GM12878 (cell line): ENCODE measurements at regions not wholly inside any gene's neighbourhood (a gene's known extent, or its start where the extent isn't known, plus 50 kb on each side); places are given as distances from the start of the nearest gene placed in this dataset.

Experiments
- ATAC-seq: fragments of 200-7000 bp; cut with Tn5 transposase; 3 replicates; pipeline ENCODE4 v1.9.1; 2020; ENCODE audit warnings: mild to moderate bottlenecking, moderate library complexity
- BruUV-seq: library from RNA; stranded (reverse); fragments of 400-500 nt; replicated peaks from 2 replicates; lab custom pipeline; 2021; lab: Mats Ljungman, UMichigan
- CTCF ChIA-PET: fragments of 300-600 bp; sonication (Branson Sonifier 250); formaldehyde crosslinking; extraction: SDS; loops from one replicate; lab custom pipeline; 2021; ENCODE audit warnings: inconsistent platforms; lab: Yijun Ruan, JAX
- POLR2A ChIA-PET: fragments of 350-600 bp; formaldehyde crosslinking; extraction: SDS; loops from one replicate; lab custom pipeline; 2021; ENCODE audit warnings: inconsistent platforms; lab: Charles Lee
- RAD21 ChIA-PET: fragments of 300-600 bp; sonication (Branson Sonifier 250); formaldehyde crosslinking; loops from one replicate; lab custom pipeline; 2023; ENCODE audit warnings: antibody characterized with exemption; ENCODE audit not compliant: unreplicated experiment; lab: Charles Lee
- SMC1A ChIA-PET: fragments of 300-600 bp; sonication (Branson Sonifier 250); formaldehyde crosslinking; loops from one replicate; lab custom pipeline; 2023; ENCODE audit not compliant: unreplicated experiment, uncharacterized antibody; lab: Charles Lee
- DNase-seq: peaks from one replicate; pipeline ENCODE4 v3.0.0-alpha.2; 2011; ENCODE audit warnings: low read depth, low spot score
- FAIRE-seq: peaks from 3 replicates; lab custom pipeline; 2011; peaks lifted over from hg19 to GRCh38; lab: Jason Lieb, UNC
- H2AFZ ChIP-seq: 2 replicates; pipeline ENCODE4 v1.6.0; 2011; ENCODE audit warnings: low read depth, low read length, control low read depth; ENCODE audit not compliant: control insufficient read depth
- H3K27ac ChIP-seq: 2 replicates; pipeline ENCODE4 v1.5.1; 2011; ENCODE audit warnings: control low read depth; ENCODE audit not compliant: control insufficient read depth, insufficient read depth
- H3K27me3 ChIP-seq, 2 experiments: replicated peaks in 1 of 2; 2 replicates each; pipeline versions ENCODE4 v1.6.0 to v1.6.1; 2011; ENCODE audit warnings: low read length in 1 of 2; ENCODE audit not compliant: control insufficient read depth in 2 of 2, insufficient read depth in 2 of 2
- H3K36me3 ChIP-seq, 2 experiments: 2 replicates each; pipeline ENCODE4 v1.5.1; 2011; ENCODE audit warnings: low read length in 1 of 2; ENCODE audit not compliant: control insufficient read depth in 2 of 2, insufficient read depth in 2 of 2
- H3K4me1 ChIP-seq: 2 replicates; pipeline ENCODE4 v1.6.1; 2011; ENCODE audit warnings: mild to moderate bottlenecking, low read length, moderate library complexity, mixed read lengths; ENCODE audit not compliant: control insufficient read depth, insufficient read depth
- H3K4me2 ChIP-seq: 2 replicates; pipeline ENCODE4 v1.6.0; 2011; ENCODE audit warnings: control low read depth; ENCODE audit not compliant: control insufficient read depth, insufficient read depth
- H3K4me3 ChIP-seq: fragments of 200-600 bp; sonication (generic); 2 replicates; pipeline ENCODE4 v1.5.1; 2016
- H3K79me2 ChIP-seq: 2 replicates; pipeline ENCODE4 v1.6.0; 2011; ENCODE audit warnings: low read length; ENCODE audit not compliant: control insufficient read depth, insufficient read depth
- H3K9ac ChIP-seq: 2 replicates; pipeline ENCODE4 v1.8.0; 2011; ENCODE audit warnings: low read length, control low read depth, mixed read lengths; ENCODE audit not compliant: control insufficient read depth, insufficient read depth
- H3K9me3 ChIP-seq: replicated peaks from 3 replicates; pipeline ENCODE4 v1.5.1; 2011; ENCODE audit warnings: mild to moderate bottlenecking, low read length; ENCODE audit not compliant: control insufficient read depth, insufficient read depth
- H4K20me1 ChIP-seq: 2 replicates; pipeline ENCODE4 v1.6.0; 2011; ENCODE audit not compliant: control insufficient read depth, insufficient read depth
- CHD2 ChIP-seq: IDR thresholded peaks from 2 replicates; pipeline ENCODE4 v1.6.1; 2011; ENCODE audit warnings: low read depth, low read length, improper control_type of control experiment, borderline replicate concordance
- MTA3 ChIP-seq: IDR thresholded peaks from 2 replicates; pipeline ENCODE4 v1.6.1; 2012; ENCODE audit warnings: low read length, inconsistent platforms, borderline replicate concordance
- SIN3A ChIP-seq: IDR thresholded peaks from 2 replicates; pipeline ENCODE4 v1.6.1; 2012; ENCODE audit warnings: low read depth, low read length, improper control_type of control experiment
- SPI1 ChIP-seq: IDR thresholded peaks from 2 replicates; pipeline ENCODE4 v1.6.1; 2011; ENCODE audit warnings: low read depth, mild to moderate bottlenecking, low read length, moderate library complexity, borderline replicate concordance; ENCODE audit not compliant: insufficient read depth
- TARDBP ChIP-seq: IDR thresholded peaks from 2 replicates; pipeline ENCODE4 v1.6.1; 2016; ENCODE audit warnings: borderline replicate concordance
- YY1 ChIP-seq: IDR thresholded peaks from 2 replicates; pipeline ENCODE4 v1.6.1; 2011; ENCODE audit warnings: low read depth, mild to moderate bottlenecking, low read length
- WGBS: methylation state at CpG from one replicate; pipeline ENCODE4 v1.1.6; 2016; ENCODE audit warnings: low lambda C conversion rate; ENCODE audit not compliant: insufficient replicate concordance, insufficient coverage; ENCODE audit errors: missing lambda C conversion rate; 5-methylcytosine and 5-hydroxymethylcytosine counted together
- in situ Hi-C: fragments of 300-500 bp; cut with MboI; formaldehyde crosslinking; loops from 9 replicates; pipeline ENCODE4 v1.14.3; 2018; ENCODE audit warnings: mixed read lengths
- intact Hi-C: fragments of 100-400 bp; cut with micrococcal nuclease; formaldehyde crosslinking; loops from one replicate; pipeline ENCODE4 v1.14.2; 2022; ENCODE audit not compliant: unreplicated experiment
- TF ChIP-seq, protein P1 (sequence below): fragments of 450-650 bp; IDR thresholded peaks from 2 replicates; pipeline ENCODE4 v1.6.1; 2018; ENCODE audit warnings: borderline replicate concordance, mild to moderate bottlenecking; ENCODE audit not compliant: partially characterized antibody
- TF ChIP-seq, protein P2 (sequence below): IDR thresholded peaks from 2 replicates; pipeline ENCODE4 v1.6.1; 2012; ENCODE audit warnings: low read depth, low read length, improper control_type of control experiment
- TF ChIP-seq, protein P3 (sequence below), 3 experiments: IDR thresholded peaks in 2 of 3; conservative IDR thresholded peaks in 1 of 3; 2 replicates each; pipeline ENCODE4 v1.5.1; 2011; ENCODE audit warnings: low read depth in 3 of 3, low read length in 3 of 3, mild to moderate bottlenecking in 3 of 3, control low read depth in 2 of 3, moderate library complexity in 2 of 3, inconsistent platforms in 1 of 3, mixed read lengths in 1 of 3; ENCODE audit not compliant: control insufficient read depth in 2 of 3, insufficient read depth in 1 of 3; ENCODE audit errors: extremely low read depth in 1 of 3

DNA sequence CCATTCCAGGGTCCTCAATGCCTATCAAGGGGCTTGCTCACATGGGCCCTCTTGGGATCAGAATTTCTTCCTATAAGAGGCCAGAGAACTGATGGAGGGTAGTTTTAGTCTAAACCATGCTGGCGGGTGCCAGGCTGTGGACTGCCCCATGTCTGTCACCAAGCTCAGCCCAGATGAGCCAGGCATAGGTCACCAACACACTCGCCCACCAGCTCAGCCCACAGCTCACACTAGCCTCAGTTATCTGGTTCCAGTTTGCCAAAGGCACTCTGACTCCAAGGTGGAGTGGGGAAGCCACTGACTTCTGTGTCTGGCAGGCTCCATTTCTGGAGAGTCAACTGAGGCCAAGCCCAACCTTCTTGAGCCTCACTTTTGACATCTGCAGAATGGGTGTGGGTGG, 50.7 kb upstream of the INSYN1 start (continued):
- TF ChIP-seq, protein P1, sequence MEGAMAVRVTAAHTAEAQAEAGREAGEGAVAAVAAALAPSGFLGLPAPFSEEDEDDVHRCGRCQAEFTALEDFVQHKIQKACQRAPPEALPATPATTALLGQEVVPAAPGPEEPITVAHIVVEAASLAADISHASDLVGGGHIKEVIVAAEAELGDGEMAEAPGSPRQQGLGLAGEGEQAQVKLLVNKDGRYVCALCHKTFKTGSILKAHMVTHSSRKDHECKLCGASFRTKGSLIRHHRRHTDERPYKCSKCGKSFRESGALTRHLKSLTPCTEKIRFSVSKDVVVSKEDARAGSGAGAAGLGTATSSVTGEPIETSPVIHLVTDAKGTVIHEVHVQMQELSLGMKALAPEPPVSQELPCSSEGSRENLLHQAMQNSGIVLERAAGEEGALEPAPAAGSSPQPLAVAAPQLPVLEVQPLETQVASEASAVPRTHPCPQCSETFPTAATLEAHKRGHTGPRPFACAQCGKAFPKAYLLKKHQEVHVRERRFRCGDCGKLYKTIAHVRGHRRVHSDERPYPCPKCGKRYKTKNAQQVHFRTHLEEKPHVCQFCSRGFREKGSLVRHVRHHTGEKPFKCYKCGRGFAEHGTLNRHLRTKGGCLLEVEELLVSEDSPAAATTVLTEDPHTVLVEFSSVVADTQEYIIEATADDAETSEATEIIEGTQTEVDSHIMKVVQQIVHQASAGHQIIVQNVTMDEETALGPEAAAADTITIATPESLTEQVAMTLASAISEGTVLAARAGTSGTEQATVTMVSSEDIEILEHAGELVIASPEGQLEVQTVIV: no peak
- TF ChIP-seq, protein P2, sequence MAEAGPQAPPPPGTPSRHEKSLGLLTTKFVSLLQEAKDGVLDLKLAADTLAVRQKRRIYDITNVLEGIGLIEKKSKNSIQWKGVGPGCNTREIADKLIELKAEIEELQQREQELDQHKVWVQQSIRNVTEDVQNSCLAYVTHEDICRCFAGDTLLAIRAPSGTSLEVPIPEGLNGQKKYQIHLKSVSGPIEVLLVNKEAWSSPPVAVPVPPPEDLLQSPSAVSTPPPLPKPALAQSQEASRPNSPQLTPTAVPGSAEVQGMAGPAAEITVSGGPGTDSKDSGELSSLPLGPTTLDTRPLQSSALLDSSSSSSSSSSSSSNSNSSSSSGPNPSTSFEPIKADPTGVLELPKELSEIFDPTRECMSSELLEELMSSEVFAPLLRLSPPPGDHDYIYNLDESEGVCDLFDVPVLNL: no peak
- TF ChIP-seq, protein P3, sequence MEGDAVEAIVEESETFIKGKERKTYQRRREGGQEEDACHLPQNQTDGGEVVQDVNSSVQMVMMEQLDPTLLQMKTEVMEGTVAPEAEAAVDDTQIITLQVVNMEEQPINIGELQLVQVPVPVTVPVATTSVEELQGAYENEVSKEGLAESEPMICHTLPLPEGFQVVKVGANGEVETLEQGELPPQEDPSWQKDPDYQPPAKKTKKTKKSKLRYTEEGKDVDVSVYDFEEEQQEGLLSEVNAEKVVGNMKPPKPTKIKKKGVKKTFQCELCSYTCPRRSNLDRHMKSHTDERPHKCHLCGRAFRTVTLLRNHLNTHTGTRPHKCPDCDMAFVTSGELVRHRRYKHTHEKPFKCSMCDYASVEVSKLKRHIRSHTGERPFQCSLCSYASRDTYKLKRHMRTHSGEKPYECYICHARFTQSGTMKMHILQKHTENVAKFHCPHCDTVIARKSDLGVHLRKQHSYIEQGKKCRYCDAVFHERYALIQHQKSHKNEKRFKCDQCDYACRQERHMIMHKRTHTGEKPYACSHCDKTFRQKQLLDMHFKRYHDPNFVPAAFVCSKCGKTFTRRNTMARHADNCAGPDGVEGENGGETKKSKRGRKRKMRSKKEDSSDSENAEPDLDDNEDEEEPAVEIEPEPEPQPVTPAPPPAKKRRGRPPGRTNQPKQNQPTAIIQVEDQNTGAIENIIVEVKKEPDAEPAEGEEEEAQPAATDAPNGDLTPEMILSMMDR (IDR thresholded peaks at IDR 0.05 in 2 of 3, conservative IDR thresholded peaks at IDR 0.05 in 1 of 3; ENCODE audit: control insufficient read depth in 2 of 3, extremely low read depth in 1 of 3, insufficient read depth in 1 of 3, low read depth in 3 of 3, low read length in 3 of 3): no peak
- no peak for TF ChIP-seq MTA3
- TF ChIP-seq CHD2: no peak

DNA sequence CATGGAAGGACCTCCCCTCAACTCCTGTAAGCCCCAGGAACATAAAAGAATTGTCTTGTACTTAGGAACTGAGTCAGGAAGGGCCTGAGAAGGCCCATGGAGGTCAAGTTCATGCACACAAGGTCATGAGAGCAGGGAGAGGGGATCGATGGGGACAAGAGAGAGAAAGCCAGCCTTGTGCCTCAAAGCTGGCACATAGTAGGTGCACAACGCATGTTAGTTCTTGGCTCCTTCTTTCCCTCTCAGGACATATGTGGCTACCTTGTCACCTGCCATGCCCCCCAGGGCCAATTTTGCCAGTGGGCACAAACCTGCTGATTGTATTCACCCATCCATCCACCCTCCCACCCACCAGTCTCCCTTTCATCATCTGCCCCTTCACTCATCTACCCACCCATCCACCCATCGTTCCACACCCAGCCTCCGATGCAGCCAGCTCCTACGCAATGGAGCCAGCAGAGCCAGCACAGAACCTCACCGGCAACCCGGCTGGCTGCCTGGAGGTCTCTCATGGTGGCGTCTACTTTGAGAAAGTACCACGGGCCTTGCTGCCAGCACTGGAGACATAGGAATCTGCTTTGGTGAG, 52.4 kb upstream of the INSYN1 start:
- H3K4me3 ChIP-seq: no peak overlapping the region
- intact Hi-C loops: no loop called here
- in situ Hi-C loops: no loop called here
- no TSS peak for BruUV-seq
- ChIA-PET CTCF (no interaction called here), POLR2A (no interaction called here), RAD21 (no interaction called here), SMC1A (no interaction called here)
- ATAC-seq: no peak
- WGBS: 48% methylated on average over 9 of the region's 9 CpGs
- DNase-seq: no peak
- no peaks in the 10 kb centered on the region for H3K4me1 ChIP-seq
- no peaks in the 10 kb centered on the region for H3K79me2 ChIP-seq
- H3K9ac ChIP-seq: no peak overlapping the region
- H3K9me3 ChIP-seq: no peaks in the 10 kb centered on the region
- no peaks in the 10 kb centered on the region for H4K20me1 ChIP-seq
- no peak overlapping the region for H2AFZ ChIP-seq
- TF ChIP-seq SPI1 (no peak), SIN3A (no peak), TARDBP (no peak), YY1 (no peak)
- peaks cover 0 to 7% of the 10 kb centered on the region in 2 experiments; a peak in 3 of 4 replicates for H3K27me3 ChIP-seq
- no peak overlapping the region for H3K4me2 ChIP-seq
- no peaks in the 10 kb centered on the region for H3K36me3 ChIP-seq
- H3K27ac ChIP-seq: no peak overlapping the region
- FAIRE-seq: no peak
